Fibroblast of skin of right quadriceps (primary cell): ENCODE measurements at regions not wholly inside any gene's neighbourhood (a gene's known extent, or its start where the extent isn't known, plus 50 kb on each side); places are given as distances from the start of the nearest gene placed in this dataset.
"Not testable (repeated sequence)": the region's sequence is repeated elsewhere in the genome, so short reads cannot be mapped to it uniquely, and the experiment has no call there.

Experiments used
- DNase-seq: peaks from one replicate; pipeline ENCODE4 v3.0.0-alpha.2; 2013

GRCh38 chr15:99486371-99487336 lies 79.1 kb upstream of the MEF2A start:
- DNase-seq, result peak; percentile 73

GRCh38 chr15:99487337-99487730 lies 78.5 kb upstream of the MEF2A start:
- no peak for DNase-seq

- no peak for DNase-seq
Measured at GRCh38 chr15:99492275-99492674, 73.5 kb upstream of the MEF2A start.

- no peak for DNase-seq
Measured at GRCh38 chr15:99492716-99493115, 73.1 kb upstream of the MEF2A start.

GRCh38 chr15:99493461-99493860 lies 72.3 kb upstream of the MEF2A start:
- no peak for DNase-seq

GRCh38 chr15:99494536-99495233 lies 71.1 kb upstream of the MEF2A start:
- DNase-seq, result not testable (repeated sequence)

GRCh38 chr15:99495430-99496301 lies 70.1 kb upstream of the MEF2A start:
- no peak for DNase-seq

- DNase-seq, result no peak
Measured at GRCh38 chr15:99496302-99496629, 69.5 kb upstream of the MEF2A start.

- DNase-seq, result no peak
Measured at GRCh38 chr15:99502182-99502581, 63.6 kb upstream of the MEF2A start.

- DNase-seq, result no peak
Measured at GRCh38 chr15:99502661-99503060, 63.1 kb upstream of the MEF2A start.

GRCh38 chr15:99503411-99503810 lies 62.4 kb upstream of the MEF2A start:
- no peak for DNase-seq

GRCh38 chr15:99504071-99504822 lies 61.5 kb upstream of the MEF2A start:
- DNase-seq, result no peak

- DNase-seq, result no peak
Measured at GRCh38 chr15:99504823-99505551, 60.8 kb upstream of the MEF2A start.

GRCh38 chr15:99506399-99506798 lies 59.4 kb upstream of the MEF2A start:
- no peak for DNase-seq

GRCh38 chr15:99507016-99507503 lies 58.7 kb upstream of the MEF2A start:
- no peak for DNase-seq

- DNase-seq, result peak; percentile 70
Measured at GRCh38 chr15:99507504-99508310, 58.1 kb upstream of the MEF2A start.

- DNase-seq, result no peak
Measured at GRCh38 chr15:99508311-99508645, 57.5 kb upstream of the MEF2A start.

- DNase-seq, result no peak
Measured at GRCh38 chr15:99508852-99509251, 56.9 kb upstream of the MEF2A start.

GRCh38 chr15:99509686-99510461 lies 55.9 kb upstream of the MEF2A start:
- DNase-seq, result no peak

- DNase-seq, result peak; percentile 76
Measured at GRCh38 chr15:99511531-99511865, 54.3 kb upstream of the MEF2A start.
